HL-60 (cell line): ENCODE measurements at regions not wholly inside any gene's neighbourhood (a gene's known extent, or its start where the extent isn't known, plus 50 kb on each side); places are given as distances from the start of the nearest gene placed in this dataset.

Source experiments
- CTCF ChIP-seq: IDR thresholded peaks from one replicate; pipeline ENCODE4 v1.5.1; 2011; ENCODE audit warnings: low read length, control low read depth, inconsistent platforms; ENCODE audit not compliant: insufficient read depth
- GABPA ChIP-seq: IDR thresholded peaks from 2 replicates; pipeline ENCODE4 v1.6.1; 2012; ENCODE audit warnings: low read depth
- POLR2AphosphoS5 ChIP-seq: IDR thresholded peaks from 2 replicates; pipeline ENCODE4 v1.6.1; 2012; ENCODE audit warnings: low read depth
- REST ChIP-seq: IDR thresholded peaks from 2 replicates; pipeline ENCODE4 v1.6.1; 2012; ENCODE audit warnings: low read depth; ENCODE audit not compliant: insufficient replicate concordance

- no peak for TF ChIP-seq CTCF
- TF ChIP-seq POLR2AphosphoS5, result no peak
- no peak for TF ChIP-seq GABPA
- no peak for TF ChIP-seq REST
Observed at GRCh38 chr13:106375085-106375484, 160.4 kb downstream of the EFNB2 start.
